Fibroblast of skin of left quadriceps (primary cell): ENCODE measurements at regions not wholly inside any gene's neighbourhood (a gene's known extent, or its start where the extent isn't known, plus 50 kb on each side); places are given as distances from the start of the nearest gene placed in this dataset.

ENCODE experiments used
- DNase-seq, 2 experiments: peaks; one replicate each; pipeline ENCODE4 v3.0.0-alpha.2; 2013; ENCODE audit warnings: low read depth in 2 of 2

GRCh38 chr6:15042938-15043337 is 202.9 kb upstream of the JARID2 start:
- DNase-seq: no peak

GRCh38 chr6:15044146-15044882 is 201.6 kb upstream of the JARID2 start:
- no peak for DNase-seq

DNA sequence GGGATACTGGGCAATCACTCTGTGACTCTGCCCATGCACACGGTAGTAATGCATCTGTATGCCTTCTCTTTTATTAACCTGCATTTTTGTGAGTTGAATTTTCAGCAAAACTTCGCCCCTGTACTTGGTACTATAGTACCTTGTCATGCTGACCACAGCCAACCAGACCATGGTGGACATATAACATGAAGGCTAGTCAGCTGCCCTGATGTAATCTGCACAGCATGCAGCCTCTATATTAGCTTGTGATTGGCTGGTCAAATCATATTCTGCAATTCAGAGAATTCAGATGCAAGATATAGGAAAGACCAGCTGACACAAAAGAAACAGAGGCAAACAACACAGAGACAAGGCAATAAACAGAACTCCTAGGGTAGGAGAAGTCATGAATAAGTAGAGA is 200.9 kb upstream of the JARID2 start:
- no peak for DNase-seq

DNA sequence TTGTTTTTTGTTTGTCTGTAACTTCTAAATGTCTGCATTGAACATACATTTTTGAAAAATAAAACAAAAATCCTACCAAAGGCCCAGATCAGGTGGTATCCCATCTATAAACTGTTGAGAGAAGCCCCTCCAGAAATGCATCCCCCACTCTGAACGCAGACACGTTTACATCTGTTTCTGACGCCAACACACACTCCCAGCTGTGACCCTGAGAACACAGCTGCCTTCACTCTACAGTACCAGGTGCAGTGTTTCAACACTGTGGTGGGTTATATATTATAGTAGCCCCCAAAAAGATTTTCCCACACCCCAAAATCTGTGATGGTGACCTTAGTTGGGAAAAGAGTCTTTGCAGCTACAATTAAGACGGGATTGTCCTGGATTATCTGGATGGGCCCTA is 199.1 kb upstream of the JARID2 start:
- DNase-seq: no peak

GRCh38 chr6:15048367-15048766 is 197.5 kb upstream of the JARID2 start:
- DNase-seq: no peak

- no peak for DNase-seq
These were observed 187.4 kb upstream of the JARID2 start for GRCh38 chr6:15058200-15059061.

GRCh38 chr6:15061180-15061641 is 184.7 kb upstream of the JARID2 start:
- no peak for DNase-seq

DNA sequence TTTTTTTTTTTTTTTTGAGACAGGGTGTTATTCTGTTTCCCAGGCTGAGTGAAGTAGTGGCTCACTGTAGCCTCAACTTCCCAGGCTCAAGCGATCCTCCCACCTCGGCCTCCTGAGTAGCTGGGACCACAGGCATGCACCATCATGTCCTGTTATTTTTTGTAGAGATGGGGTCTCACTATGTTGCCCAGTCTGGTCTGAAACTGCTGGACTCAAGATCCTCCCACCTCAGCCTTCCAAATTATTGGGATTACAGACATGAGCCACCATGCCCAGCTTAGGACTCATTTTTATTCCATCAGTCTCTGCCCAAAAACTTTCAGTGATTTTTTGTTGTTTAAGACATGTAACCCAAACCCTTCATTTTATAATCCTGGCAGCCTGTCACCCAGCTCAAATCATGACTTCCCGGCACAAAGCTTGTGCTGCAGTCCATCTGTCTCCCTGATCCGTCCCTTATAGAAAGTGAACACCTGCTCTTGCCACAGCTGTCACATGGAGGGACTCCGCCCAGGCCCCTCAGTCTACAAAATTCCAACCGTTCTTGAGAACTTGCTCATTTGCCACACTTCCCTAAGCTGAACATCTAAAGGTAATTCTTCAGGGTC is 183.9 kb upstream of the JARID2 start:
- no peak for DNase-seq

- DNase-seq: peak; percentile 64 to 69
These were observed 183.2 kb upstream of the JARID2 start for GRCh38 chr6:15062516-15063252.

DNA sequence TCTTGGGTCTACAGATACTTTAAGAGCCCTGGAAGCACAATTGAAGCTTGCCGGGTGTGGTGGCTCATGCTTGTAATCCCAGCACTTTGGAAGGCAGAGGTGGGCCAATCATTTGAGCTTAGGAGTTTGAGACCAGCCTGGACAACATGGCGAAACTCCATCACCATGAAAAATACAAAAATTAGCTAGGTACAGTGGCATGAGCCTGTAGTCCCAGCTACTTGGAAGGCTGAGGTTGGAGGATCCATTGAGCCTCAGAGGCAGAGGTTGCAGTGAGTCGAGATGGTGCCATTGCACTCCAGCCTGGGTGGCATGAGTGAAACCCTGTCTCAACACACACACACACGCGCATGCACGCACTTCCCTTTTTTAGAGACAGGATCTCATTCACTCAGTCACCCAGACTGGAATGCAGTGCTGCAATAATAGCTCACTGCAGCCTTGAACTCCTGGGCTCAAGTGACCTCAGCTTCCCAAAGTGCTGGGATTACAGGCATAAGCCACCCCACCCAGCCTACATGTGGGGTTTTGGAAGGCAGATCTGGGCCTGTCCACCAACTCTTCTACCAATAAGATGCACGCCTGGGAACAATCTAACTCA is 182.5 kb upstream of the JARID2 start:
- DNase-seq: no peak

GRCh38 chr6:15065261-15065989 is 180.4 kb upstream of the JARID2 start:
- peak; percentile 46 to 55 for DNase-seq

GRCh38 chr6:15066089-15066758 is 179.6 kb upstream of the JARID2 start:
- no peak for DNase-seq

GRCh38 chr6:15073344-15073789 is 172.5 kb upstream of the JARID2 start:
- no peak for DNase-seq

DNA sequence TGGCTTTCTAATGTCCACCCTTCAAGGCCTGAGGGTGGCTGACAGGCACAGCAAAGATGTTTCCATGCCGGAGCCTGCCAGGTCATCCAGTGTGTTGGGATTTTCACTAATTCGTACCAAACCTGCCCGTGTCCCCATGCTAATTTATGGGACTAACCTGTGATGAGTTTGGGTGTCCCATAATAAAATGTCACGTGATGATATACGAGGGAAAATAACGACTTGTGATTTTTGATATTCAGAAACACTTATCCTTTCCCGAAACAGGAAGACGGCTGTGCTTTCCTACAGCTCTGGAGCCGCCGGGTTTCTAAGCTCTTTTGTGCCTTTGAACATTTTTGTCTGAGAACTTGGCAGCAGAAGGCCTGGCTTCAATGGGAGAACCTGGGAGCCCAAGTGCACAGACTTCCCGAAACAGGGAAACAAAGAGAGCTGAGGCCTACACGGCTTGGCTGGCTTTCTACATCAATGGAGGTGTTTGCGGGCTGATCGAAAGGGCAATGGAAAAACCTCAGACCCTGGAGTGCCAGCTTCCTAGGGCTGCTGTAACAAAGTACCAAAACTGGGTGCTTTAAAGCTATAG is 171.9 kb upstream of the JARID2 start:
- no peak for DNase-seq

DNA sequence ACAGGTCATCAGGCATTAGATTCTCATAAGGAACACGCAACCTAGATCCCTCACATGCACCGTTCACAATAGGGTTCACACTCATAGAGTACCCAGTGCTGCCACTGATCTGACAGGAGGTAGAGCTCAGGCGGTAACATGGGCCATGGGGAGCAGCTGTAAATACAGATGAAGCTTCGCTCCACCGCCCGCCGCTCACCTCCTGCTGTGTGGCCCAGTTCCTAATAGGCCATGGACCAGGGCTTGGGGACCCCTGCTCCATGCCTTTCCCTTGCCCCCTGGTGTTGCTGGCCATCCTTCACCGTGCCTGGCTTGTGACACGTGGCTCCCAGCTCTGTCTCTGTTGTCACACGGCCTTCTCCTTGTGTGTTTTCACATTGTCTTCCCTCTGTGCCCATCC is 171.1 kb upstream of the JARID2 start:
- DNase-seq: no peak

GRCh38 chr6:15076565-15076964 is 169.3 kb upstream of the JARID2 start:
- no peak for DNase-seq

DNA sequence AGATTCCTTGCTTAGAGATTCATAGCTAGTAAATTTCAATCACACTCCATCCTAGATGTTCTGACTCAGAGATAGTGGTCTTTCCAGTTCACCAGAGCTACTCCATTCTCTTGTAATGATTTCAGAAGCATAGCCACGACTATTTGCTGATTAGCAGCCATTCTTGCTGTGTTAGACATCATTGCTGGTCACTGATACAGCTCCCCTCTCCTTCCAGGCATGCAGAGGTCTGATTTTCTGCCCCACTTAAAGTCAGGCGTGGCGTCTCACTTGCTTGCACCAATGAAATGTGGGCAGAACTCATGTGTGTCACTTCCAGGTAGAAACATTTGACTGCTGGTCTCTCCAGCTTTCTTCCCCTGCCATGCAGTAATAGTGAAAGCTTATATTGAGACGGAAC is 168.9 kb upstream of the JARID2 start:
- DNase-seq: no peak

DNA sequence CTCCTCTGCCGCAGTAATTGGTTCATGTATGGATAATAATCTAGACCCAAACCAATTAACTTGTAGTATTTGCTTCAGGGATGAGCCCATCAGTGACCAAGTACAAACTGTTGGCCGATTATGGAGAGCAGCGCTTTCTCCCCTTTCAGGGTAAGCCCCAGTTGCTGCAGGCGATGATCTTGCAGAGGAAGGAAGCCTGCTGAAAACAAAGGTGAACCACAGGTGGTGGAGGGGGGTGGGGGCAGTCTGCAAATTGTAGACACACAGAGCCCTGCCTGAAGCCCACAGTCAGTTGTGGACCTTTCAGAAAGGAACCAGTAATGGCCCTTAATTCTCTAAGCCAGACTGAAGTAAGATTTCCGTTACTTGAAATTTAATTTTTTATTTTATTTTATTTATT is 167.9 kb upstream of the JARID2 start:
- no peak for DNase-seq

DNA sequence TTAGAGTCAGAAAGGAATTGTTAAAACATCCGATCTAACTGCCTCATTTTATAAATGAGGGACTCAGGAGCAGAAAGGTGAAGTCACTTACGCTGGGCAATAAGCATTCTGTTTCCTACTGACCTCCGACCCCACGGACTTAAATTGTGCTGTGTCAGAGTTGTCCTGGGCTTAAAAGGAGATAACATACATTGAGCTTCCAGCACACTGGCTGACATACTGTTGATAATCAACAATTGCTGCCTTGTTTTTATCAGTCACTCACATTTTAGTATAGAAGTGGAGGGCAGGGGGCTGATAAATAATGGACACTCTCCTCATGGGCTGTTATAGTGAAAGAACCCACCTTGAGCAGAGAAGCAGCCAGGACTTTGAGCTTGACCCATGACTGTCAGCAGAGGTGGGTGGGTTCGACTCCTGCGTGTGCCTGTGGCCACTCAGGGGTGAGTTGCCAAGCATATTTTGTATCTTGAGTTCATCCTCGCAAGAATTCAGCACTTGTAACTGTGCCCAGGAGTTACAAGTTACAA is 166.5 kb upstream of the JARID2 start:
- no peak for DNase-seq

DNA sequence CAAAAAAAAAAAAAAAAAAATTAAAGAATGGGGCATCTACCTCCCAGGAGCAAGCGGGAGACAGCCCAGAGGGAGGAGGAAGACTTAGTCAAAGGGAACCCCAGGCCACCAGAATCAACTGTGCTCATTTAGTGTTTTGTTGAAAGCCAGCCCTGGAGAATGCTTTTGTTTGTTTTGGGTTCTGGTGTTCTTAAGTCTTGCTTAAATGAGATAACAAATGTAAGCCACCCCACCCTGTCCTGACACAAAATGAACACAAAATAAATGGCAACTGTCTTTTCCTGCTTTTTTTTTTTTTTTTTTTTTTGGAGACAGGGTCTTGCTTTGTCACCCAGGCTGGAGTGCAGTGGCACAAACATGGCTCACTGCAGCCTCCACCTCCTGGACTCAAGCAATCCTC is 165.0 kb upstream of the JARID2 start:
- DNase-seq: no peak
